Prostate gland (tissue), 2 donors: ENCODE measurements at regions not wholly inside any gene's neighbourhood (a gene's known extent, or its start where the extent isn't known, plus 50 kb on each side); places are given as distances from the start of the nearest gene placed in this dataset.

Source experiments
- POLR2AphosphoS5 ChIP-seq: sonication (generic); formaldehyde crosslinking; IDR thresholded peaks from one replicate; pipeline ENCODE4 v1.6.1; 2017; ENCODE audit warnings: antibody characterized with exemption
- TF ChIP-seq, protein P1 (sequence below), 4 experiments: fragments of 200-600 bp in 2 of 4; fragments of 450-650 bp in 2 of 4; sonication (generic) in 2 of 4; IDR thresholded peaks; 1 replicate in 3 of 4; 2 replicates in 1 of 4; pipeline ENCODE4 v1.5.1; 2016 to 2019; ENCODE audit warnings: antibody characterized with exemption in 4 of 4, mild to moderate bottlenecking in 2 of 4, moderate library complexity in 2 of 4

DNA sequence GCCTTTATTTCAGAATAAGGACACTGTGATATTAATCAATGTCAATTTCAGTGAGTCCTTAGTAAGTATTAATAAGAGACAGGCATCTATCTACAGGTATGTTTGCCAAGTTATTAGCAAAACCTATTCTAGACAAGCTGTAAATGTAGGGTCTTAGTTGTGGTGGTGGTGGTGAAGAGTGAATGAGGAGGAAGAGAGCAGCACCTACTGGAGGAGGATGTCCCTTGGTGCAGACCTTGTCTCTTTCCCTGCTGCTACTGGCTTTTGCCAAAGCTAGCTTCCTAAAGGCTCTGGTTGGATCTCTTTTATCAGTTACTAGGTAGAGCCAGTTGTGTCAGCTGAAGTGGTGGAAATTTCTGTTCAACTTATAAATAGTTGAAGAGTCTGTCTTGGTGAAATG, 304.8 kb upstream of the ATP2B1 start:
- TF ChIP-seq POLR2AphosphoS5, result no peak
- TF ChIP-seq, protein P1, sequence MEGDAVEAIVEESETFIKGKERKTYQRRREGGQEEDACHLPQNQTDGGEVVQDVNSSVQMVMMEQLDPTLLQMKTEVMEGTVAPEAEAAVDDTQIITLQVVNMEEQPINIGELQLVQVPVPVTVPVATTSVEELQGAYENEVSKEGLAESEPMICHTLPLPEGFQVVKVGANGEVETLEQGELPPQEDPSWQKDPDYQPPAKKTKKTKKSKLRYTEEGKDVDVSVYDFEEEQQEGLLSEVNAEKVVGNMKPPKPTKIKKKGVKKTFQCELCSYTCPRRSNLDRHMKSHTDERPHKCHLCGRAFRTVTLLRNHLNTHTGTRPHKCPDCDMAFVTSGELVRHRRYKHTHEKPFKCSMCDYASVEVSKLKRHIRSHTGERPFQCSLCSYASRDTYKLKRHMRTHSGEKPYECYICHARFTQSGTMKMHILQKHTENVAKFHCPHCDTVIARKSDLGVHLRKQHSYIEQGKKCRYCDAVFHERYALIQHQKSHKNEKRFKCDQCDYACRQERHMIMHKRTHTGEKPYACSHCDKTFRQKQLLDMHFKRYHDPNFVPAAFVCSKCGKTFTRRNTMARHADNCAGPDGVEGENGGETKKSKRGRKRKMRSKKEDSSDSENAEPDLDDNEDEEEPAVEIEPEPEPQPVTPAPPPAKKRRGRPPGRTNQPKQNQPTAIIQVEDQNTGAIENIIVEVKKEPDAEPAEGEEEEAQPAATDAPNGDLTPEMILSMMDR (IDR thresholded peaks at IDR 0.05), result no peak
